ENCODE measurements at regions not wholly inside any gene's neighbourhood (a gene's known extent, or its start where the extent isn't known, plus 50 kb on each side); places are given as distances from the start of the nearest gene placed in this dataset.

GRCh38 chr2:133936601-133937000, 317.3 kb upstream of the MGAT5 start (continued):
- no peak for TF ChIP-seq TOX (CRISPR knock-in tag; IDR thresholded peaks at IDR 0.05; ENCODE audit: borderline replicate concordance)
- no peak for TF ChIP-seq TCF4 (CRISPR knock-in tag; IDR thresholded peaks at IDR 0.05; ENCODE audit: borderline replicate concordance)
- no peak for TF ChIP-seq PATZ1 (CRISPR knock-in tag; IDR thresholded peaks at IDR 0.05; ENCODE audit: borderline replicate concordance)
- TF ChIP-seq RARB (CRISPR knock-in tag; IDR thresholded peaks at IDR 0.05) = no peak

GRCh38 chr2:133937669-133938068, 316.2 kb upstream of the MGAT5 start:
- TF ChIP-seq ZNF70 (CRISPR knock-in tag; IDR thresholded peaks at IDR 0.05) = no peak
- TF ChIP-seq TCF4 (CRISPR knock-in tag; IDR thresholded peaks at IDR 0.05; ENCODE audit: borderline replicate concordance) = no peak
- no peak for TF ChIP-seq ARNTL (CRISPR knock-in tag; IDR thresholded peaks at IDR 0.05; ENCODE audit: borderline replicate concordance, low read depth)
- TF ChIP-seq ISL1 (CRISPR knock-in tag; IDR thresholded peaks at IDR 0.05) = no peak
- no peak for TF ChIP-seq ZFP30 (CRISPR knock-in tag; IDR thresholded peaks at IDR 0.05)
- TF ChIP-seq ZC3H10 (CRISPR knock-in tag; IDR thresholded peaks at IDR 0.05) = no peak
- no peak for TF ChIP-seq ZFP3 (CRISPR knock-in tag; IDR thresholded peaks at IDR 0.05)
- TF ChIP-seq RARB (CRISPR knock-in tag; IDR thresholded peaks at IDR 0.05) = no peak
- no peak for TF ChIP-seq POU6F1 (CRISPR knock-in tag; IDR thresholded peaks at IDR 0.05; ENCODE audit: borderline replicate concordance, low read depth)
- no peak for TF ChIP-seq OSR1 (CRISPR knock-in tag; IDR thresholded peaks at IDR 0.05)
- no peak for TF ChIP-seq BACH2 (CRISPR knock-in tag; IDR thresholded peaks at IDR 0.05; ENCODE audit: borderline replicate concordance)
- TF ChIP-seq CSDC2 (CRISPR knock-in tag; IDR thresholded peaks at IDR 0.05) = no peak
- TF ChIP-seq TOX (CRISPR knock-in tag; IDR thresholded peaks at IDR 0.05; ENCODE audit: borderline replicate concordance) = no peak
- no peak for TF ChIP-seq SNAI2 (CRISPR knock-in tag; IDR thresholded peaks at IDR 0.05)
- no peak for TF ChIP-seq CREB5 (CRISPR knock-in tag; IDR thresholded peaks at IDR 0.05; ENCODE audit: low read depth)
- no peak for TF ChIP-seq PATZ1 (CRISPR knock-in tag; IDR thresholded peaks at IDR 0.05; ENCODE audit: borderline replicate concordance)
- TF ChIP-seq ZNF565 (CRISPR knock-in tag; conservative IDR thresholded peaks at IDR 0.05; ENCODE audit: low read depth) = no peak
- ATAC-seq = no peak

GRCh38 chr2:133940134-133940533, 313.7 kb upstream of the MGAT5 start:
- ATAC-seq = no peak
- TF ChIP-seq ZC3H10 (CRISPR knock-in tag; IDR thresholded peaks at IDR 0.05) (no peak), TSHZ2 (CRISPR knock-in tag; IDR thresholded peaks at IDR 0.05) (no peak), PATZ1 (CRISPR knock-in tag; IDR thresholded peaks at IDR 0.05; ENCODE audit: borderline replicate concordance) (no peak), GLIS3 (CRISPR knock-in tag; IDR thresholded peaks at IDR 0.05) (no peak), ZNF8 (CRISPR knock-in tag; IDR thresholded peaks at IDR 0.05) (no peak), BACH2 (CRISPR knock-in tag; IDR thresholded peaks at IDR 0.05; ENCODE audit: borderline replicate concordance) (no peak), SNAI2 (CRISPR knock-in tag; IDR thresholded peaks at IDR 0.05) (no peak), ISL1 (CRISPR knock-in tag; IDR thresholded peaks at IDR 0.05) (no peak), ARNTL (CRISPR knock-in tag; IDR thresholded peaks at IDR 0.05; ENCODE audit: borderline replicate concordance, low read depth) (no peak), OSR1 (CRISPR knock-in tag; IDR thresholded peaks at IDR 0.05) (no peak), ESRRG (CRISPR knock-in tag; IDR thresholded peaks at IDR 0.05) (no peak), ZNF565 (CRISPR knock-in tag; conservative IDR thresholded peaks at IDR 0.05; ENCODE audit: low read depth) (no peak), ZNF70 (CRISPR knock-in tag; IDR thresholded peaks at IDR 0.05) (no peak), PPARA (CRISPR knock-in tag; IDR thresholded peaks at IDR 0.05; ENCODE audit: borderline replicate concordance) (no peak), CSRNP3 (CRISPR knock-in tag; IDR thresholded peaks at IDR 0.05) (no peak), RARB (CRISPR knock-in tag; IDR thresholded peaks at IDR 0.05) (no peak), ZFP30 (CRISPR knock-in tag; IDR thresholded peaks at IDR 0.05) (no peak)

Data from SK-N-SH treated with all-trans-retinoic acid at 6 μM for 48 hours (cell line).